ENCODE measurements at regions not wholly inside any gene's neighbourhood (a gene's known extent, or its start where the extent isn't known, plus 50 kb on each side); places are given as distances from the start of the nearest gene placed in this dataset.

GRCh38 chrX:88605222-88605583, 141.8 kb upstream of the CPXCR1 start:
- intact Hi-C loops (cut with micrococcal nuclease; ENCODE audit: unreplicated experiment), result no loop called here
- DNase-seq (ENCODE audit: low read depth, low spot score) (no peak), ATAC-seq (no peak)
- no peak overlapping the region for H3K4me3 ChIP-seq (ENCODE audit: low read depth in 2 of 2, low read length in 2 of 2)
- POLR2A ChIA-PET, result no interaction called here
- TF ChIP-seq SIN3A (IDR thresholded peaks at IDR 0.05; ENCODE audit: borderline replicate concordance, insufficient read depth, low read depth, low read length) (no peak), TCF7L2 (IDR thresholded peaks at IDR 0.05; ENCODE audit: low read depth, low read length) (no peak), POLR2AphosphoS5 (IDR thresholded peaks at IDR 0.05; ENCODE audit: low read depth, low read length) (no peak)
- TF ChIP-seq, protein P1, sequence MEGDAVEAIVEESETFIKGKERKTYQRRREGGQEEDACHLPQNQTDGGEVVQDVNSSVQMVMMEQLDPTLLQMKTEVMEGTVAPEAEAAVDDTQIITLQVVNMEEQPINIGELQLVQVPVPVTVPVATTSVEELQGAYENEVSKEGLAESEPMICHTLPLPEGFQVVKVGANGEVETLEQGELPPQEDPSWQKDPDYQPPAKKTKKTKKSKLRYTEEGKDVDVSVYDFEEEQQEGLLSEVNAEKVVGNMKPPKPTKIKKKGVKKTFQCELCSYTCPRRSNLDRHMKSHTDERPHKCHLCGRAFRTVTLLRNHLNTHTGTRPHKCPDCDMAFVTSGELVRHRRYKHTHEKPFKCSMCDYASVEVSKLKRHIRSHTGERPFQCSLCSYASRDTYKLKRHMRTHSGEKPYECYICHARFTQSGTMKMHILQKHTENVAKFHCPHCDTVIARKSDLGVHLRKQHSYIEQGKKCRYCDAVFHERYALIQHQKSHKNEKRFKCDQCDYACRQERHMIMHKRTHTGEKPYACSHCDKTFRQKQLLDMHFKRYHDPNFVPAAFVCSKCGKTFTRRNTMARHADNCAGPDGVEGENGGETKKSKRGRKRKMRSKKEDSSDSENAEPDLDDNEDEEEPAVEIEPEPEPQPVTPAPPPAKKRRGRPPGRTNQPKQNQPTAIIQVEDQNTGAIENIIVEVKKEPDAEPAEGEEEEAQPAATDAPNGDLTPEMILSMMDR (IDR thresholded peaks at IDR 0.05), result no peak
- TF ChIP-seq, protein P2, sequence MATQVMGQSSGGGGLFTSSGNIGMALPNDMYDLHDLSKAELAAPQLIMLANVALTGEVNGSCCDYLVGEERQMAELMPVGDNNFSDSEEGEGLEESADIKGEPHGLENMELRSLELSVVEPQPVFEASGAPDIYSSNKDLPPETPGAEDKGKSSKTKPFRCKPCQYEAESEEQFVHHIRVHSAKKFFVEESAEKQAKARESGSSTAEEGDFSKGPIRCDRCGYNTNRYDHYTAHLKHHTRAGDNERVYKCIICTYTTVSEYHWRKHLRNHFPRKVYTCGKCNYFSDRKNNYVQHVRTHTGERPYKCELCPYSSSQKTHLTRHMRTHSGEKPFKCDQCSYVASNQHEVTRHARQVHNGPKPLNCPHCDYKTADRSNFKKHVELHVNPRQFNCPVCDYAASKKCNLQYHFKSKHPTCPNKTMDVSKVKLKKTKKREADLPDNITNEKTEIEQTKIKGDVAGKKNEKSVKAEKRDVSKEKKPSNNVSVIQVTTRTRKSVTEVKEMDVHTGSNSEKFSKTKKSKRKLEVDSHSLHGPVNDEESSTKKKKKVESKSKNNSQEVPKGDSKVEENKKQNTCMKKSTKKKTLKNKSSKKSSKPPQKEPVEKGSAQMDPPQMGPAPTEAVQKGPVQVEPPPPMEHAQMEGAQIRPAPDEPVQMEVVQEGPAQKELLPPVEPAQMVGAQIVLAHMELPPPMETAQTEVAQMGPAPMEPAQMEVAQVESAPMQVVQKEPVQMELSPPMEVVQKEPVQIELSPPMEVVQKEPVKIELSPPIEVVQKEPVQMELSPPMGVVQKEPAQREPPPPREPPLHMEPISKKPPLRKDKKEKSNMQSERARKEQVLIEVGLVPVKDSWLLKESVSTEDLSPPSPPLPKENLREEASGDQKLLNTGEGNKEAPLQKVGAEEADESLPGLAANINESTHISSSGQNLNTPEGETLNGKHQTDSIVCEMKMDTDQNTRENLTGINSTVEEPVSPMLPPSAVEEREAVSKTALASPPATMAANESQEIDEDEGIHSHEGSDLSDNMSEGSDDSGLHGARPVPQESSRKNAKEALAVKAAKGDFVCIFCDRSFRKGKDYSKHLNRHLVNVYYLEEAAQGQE (IDR thresholded peaks at IDR 0.05; ENCODE audit: insufficient read depth in 1 of 2, low read depth in 2 of 2, low read length in 1 of 2), result no peak
- in situ Hi-C loops (cut with HindIII; ENCODE audit: low pct_unique_long_range_greater_than_20kb, low sequenced_read_pairs), result no loop called here
- no peak overlapping the region for H3K27ac ChIP-seq (ENCODE audit: low read length)
- H3K4me1 ChIP-seq (ENCODE audit: control insufficient read depth, insufficient read depth, low read length), result no peaks in the 10 kb centered on the region
- no peaks in the 10 kb centered on the region for H3K36me3 ChIP-seq (ENCODE audit: control insufficient read depth, insufficient read depth, low read length)
- BruUV-seq (replicated peaks), result no TSS peak
- CTCF ChIA-PET, result no interaction called here
- no peaks in the 10 kb centered on the region for H3K9me3 ChIP-seq (ENCODE audit: control insufficient read depth, insufficient read depth, low read depth, low read length)
- no peaks in the 10 kb centered on the region for H3K27me3 ChIP-seq (ENCODE audit: control insufficient read depth, insufficient read depth, low read length)

DNA sequence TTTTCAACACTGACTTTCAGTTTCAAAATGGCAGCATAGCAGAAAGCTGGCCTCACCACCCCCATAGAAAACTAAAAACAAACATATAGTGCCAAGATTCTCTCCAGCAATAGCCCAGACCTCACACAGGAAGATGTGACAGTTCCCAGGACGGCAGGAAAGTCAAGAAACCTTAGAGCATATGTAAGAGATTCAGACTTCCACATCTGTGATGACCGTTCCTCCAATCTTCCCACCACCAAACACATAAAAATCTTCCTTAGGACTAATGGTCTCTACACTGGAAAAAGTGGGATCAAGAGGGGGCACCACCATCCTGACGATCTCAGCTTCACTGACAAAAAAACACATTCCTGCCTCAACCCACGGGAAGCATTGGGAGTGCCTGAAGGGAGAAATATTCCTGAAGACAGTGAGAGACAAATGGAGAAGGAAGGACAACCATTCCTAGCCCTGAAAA, 134.1 kb upstream of the CPXCR1 start:
- Histone ChIP-seq H3K4me1 (ENCODE audit: control insufficient read depth, insufficient read depth, low read length) (no peaks in the 10 kb centered on the region), H3K36me3 (ENCODE audit: control insufficient read depth, insufficient read depth, low read length) (no peaks in the 10 kb centered on the region), H3K4me3 (ENCODE audit: low read depth in 2 of 2, low read length in 2 of 2) (peak overlapping the region; percentile 13 to 32; a peak in 3 of 4 replicates), H3K27me3 (ENCODE audit: control insufficient read depth, insufficient read depth, low read length) (no peaks in the 10 kb centered on the region), H3K9me3 (ENCODE audit: control insufficient read depth, insufficient read depth, low read depth, low read length) (no peaks in the 10 kb centered on the region), H3K27ac (ENCODE audit: low read length) (no peak overlapping the region)
- ChIA-PET POLR2A (no interaction called here), CTCF (interaction anchor here (0.6 kb wide), 1 partner anchor 914 kb away, joined by 3 read pairs; no protein-coding TSS in a partner anchor)
- intact Hi-C loops (cut with micrococcal nuclease; ENCODE audit: unreplicated experiment), result loop anchor here (2.0 kb wide), 2 partner anchors 188 to 476 kb away; no protein-coding TSS in a partner anchor
- BruUV-seq (replicated peaks), result no TSS peak
- ATAC-seq (peak; percentile 42; the same call in 1 of the 2 replicates), DNase-seq (ENCODE audit: low read depth, low spot score) (peak; percentile 13)
- in situ Hi-C loops (cut with HindIII; ENCODE audit: low pct_unique_long_range_greater_than_20kb, low sequenced_read_pairs), result no loop called here
- TF ChIP-seq POLR2AphosphoS5 (IDR thresholded peaks at IDR 0.05; ENCODE audit: low read depth, low read length) (no peak), TCF7L2 (IDR thresholded peaks at IDR 0.05; ENCODE audit: low read depth, low read length) (no peak), SIN3A (IDR thresholded peaks at IDR 0.05; ENCODE audit: borderline replicate concordance, insufficient read depth, low read depth, low read length) (no peak)
- TF ChIP-seq, protein P2 (IDR thresholded peaks at IDR 0.05; ENCODE audit: insufficient read depth in 1 of 2, low read depth in 2 of 2, low read length in 1 of 2), result no peak
- TF ChIP-seq, protein P1 (IDR thresholded peaks at IDR 0.05), result no peak
